GM18867 (cell line): ENCODE measurements at regions not wholly inside any gene's neighbourhood (a gene's known extent, or its start where the extent isn't known, plus 50 kb on each side); places are given as distances from the start of the nearest gene placed in this dataset.

Source experiments
- ATAC-seq: cut with Tn5 transposase; IDR thresholded peaks from one replicate; pipeline ENCODE4 v1.9.1; 2021; ENCODE audit warnings: mild to moderate bottlenecking, moderate library complexity; ENCODE audit not compliant: unreplicated experiment

- no peak for ATAC-seq
Observed at GRCh38 chr22:19574247-19574646, 50.0 kb upstream of the CLDN5 start.

- ATAC-seq = no peak
Observed at GRCh38 chr22:19576460-19577421, 52.5 kb upstream of the CLDN5 start.

- ATAC-seq = no peak
Observed at GRCh38 chr22:19577422-19577966, 53.3 kb upstream of the CLDN5 start.

GRCh38 chr22:19578180-19579004 is 54.2 kb upstream of the CLDN5 start:
- no peak for ATAC-seq

- no peak for ATAC-seq
Observed at GRCh38 chr22:19579115-19579811, 55.1 kb upstream of the CLDN5 start.

- no peak for ATAC-seq
Observed at GRCh38 chr22:19579880-19580279, 55.7 kb upstream of the CLDN5 start.

GRCh38 chr22:19580291-19580890 is 56.2 kb upstream of the CLDN5 start:
- no peak for ATAC-seq

- no peak for ATAC-seq
Observed at GRCh38 chr22:19582033-19582693, 58.0 kb upstream of the CLDN5 start.

GRCh38 chr22:19586922-19587684 is 62.9 kb upstream of the CLDN5 start:
- ATAC-seq = no peak

- no peak for ATAC-seq
Observed at GRCh38 chr22:19590696-19591095, 66.5 kb upstream of the CLDN5 start.

GRCh38 chr22:19591568-19591967 is 67.4 kb upstream of the CLDN5 start:
- ATAC-seq = no peak

GRCh38 chr22:19592464-19592863 is 68.3 kb upstream of the CLDN5 start:
- ATAC-seq = no peak

- ATAC-seq = no peak
Observed at GRCh38 chr22:19593991-19594569, 69.9 kb upstream of the CLDN5 start.

GRCh38 chr22:19595532-19595931 is 71.3 kb upstream of the CLDN5 start:
- no peak for ATAC-seq

- ATAC-seq = no peak
Observed at GRCh38 chr22:19596680-19597398, 72.6 kb upstream of the CLDN5 start.

- ATAC-seq = no peak
Observed at GRCh38 chr22:19597399-19597735, 73.2 kb upstream of the CLDN5 start.

GRCh38 chr22:19598054-19598855 is 74.0 kb upstream of the CLDN5 start:
- ATAC-seq = no peak

- no peak for ATAC-seq
Observed at GRCh38 chr22:19599004-19599403, 74.8 kb upstream of the CLDN5 start.
